ENCODE measurements at regions not wholly inside any gene's neighbourhood (a gene's known extent, or its start where the extent isn't known, plus 50 kb on each side); places are given as distances from the start of the nearest gene placed in this dataset.

- DNase-seq: no peak
Observed at GRCh38 chr2:145652571-145653545, 1132.9 kb upstream of the ZEB2 start.

DNA sequence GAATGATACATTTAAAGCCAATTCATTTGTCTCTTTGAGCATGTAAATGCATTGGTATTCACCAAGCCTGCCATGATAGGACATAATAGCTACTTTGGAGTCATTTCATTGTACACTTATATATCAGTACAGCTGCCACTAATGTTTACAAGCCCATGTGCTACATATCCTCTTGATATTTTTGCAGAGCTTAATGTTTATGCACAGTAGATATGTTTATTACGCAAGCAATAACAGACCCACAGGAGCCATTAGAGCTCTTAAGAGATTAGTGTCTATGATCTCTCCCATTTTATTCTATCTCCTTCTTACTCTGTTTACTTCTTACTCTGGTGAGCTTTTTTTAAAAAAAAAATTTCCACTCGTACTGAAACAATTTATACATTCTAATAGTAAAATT lies 1132.1 kb upstream of the ZEB2 start:
- no peak for DNase-seq

GRCh38 chr2:145650226-145650625 lies 1130.3 kb upstream of the ZEB2 start:
- no peak for DNase-seq

DNA sequence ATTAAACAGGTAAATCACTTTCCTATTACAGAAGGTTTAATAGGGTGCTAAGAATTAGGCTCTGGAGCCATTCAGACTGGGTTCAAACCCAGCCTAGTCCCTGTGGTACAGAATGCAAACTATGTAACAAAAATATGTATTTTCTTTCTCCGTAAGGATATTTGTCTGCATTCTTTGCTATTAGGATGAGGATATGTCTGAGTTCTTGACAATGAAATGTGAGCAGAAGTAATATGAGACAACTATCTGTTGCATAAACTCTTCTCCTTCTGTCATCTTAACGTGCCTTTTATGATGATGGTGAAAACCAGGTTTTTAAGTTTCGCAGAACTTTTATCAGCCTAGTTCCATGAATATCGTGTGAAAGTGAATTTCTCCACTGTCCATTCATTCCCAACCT lies 1129.1 kb upstream of the ZEB2 start:
- DNase-seq: no peak

DNA sequence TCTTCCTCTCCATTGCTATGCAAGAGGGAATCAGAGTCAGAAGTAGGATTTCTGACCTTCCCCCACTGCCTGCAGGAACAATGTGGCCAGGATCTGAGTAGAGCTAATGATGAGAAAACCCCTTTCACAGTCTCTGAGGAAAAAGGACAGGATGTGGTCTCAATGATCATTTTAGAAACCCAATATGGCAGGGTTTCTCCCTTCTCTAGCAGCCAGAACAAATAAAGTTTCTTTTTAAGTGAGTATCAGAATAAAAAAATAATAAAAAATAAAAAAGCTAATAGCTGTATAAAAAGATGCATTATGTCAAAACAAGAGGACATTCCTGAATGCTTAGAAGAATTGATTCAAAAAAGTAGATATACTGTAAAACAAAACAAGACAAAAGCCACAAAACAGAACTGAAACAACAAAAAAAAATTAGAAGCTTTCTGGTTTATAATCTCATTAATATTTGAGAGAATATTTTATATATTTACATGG lies 1124.9 kb upstream of the ZEB2 start:
- DNase-seq: no peak

GRCh38 chr2:145638675-145639074 lies 1118.8 kb upstream of the ZEB2 start:
- no peak for DNase-seq

GRCh38 chr2:145635706-145636427 lies 1115.9 kb upstream of the ZEB2 start:
- no peak for DNase-seq

GRCh38 chr2:145631561-145631960 lies 1111.6 kb upstream of the ZEB2 start:
- no peak for DNase-seq

GRCh38 chr2:145626301-145626700 lies 1106.4 kb upstream of the ZEB2 start:
- DNase-seq: no peak

DNA sequence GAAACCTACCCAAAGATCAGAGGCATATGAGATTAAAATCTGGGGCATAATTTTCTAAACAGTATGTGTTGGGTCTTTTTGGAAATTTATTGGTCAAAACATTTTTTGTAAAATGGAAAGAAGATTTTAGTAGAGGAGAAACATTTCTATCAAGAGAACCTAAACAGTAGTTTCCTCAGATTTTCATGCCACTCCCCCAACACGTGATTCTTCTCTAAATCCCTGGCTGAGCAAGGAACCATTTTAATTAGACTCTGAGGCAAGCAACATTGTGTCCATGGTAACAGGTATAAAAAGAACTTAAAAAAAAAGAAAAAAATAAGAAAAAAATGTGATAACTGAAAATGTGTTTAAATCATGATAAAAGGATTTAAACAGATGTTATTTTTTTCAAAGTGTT lies 1105.2 kb upstream of the ZEB2 start:
- no peak for DNase-seq

GRCh38 chr2:145623136-145623535 lies 1103.2 kb upstream of the ZEB2 start:
- DNase-seq: no peak

GRCh38 chr2:145622285-145622684 lies 1102.4 kb upstream of the ZEB2 start:
- no peak for DNase-seq

GRCh38 chr2:145617906-145618305 lies 1098.0 kb upstream of the ZEB2 start:
- DNase-seq: no peak

DNA sequence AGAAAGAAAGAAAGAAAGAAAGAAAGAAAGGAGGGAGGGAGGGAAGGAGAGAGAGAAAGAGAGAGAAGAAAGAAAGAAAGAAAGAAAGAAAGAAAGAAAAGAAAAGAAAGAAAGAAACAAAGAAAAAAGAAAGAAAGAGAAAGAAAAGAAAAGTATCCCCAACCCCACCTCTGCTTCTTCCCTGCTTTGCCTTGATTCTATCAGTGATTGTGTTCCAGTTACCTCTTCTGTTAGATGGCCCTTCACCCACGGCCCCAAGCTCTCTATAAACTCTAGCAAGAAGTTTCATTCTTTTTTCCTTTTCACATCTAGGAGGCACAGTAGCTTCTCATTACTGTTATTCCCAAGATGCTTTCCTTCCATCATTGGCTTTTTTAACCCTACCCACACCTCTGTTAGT lies 1097.5 kb upstream of the ZEB2 start:
- no peak for DNase-seq

DNA sequence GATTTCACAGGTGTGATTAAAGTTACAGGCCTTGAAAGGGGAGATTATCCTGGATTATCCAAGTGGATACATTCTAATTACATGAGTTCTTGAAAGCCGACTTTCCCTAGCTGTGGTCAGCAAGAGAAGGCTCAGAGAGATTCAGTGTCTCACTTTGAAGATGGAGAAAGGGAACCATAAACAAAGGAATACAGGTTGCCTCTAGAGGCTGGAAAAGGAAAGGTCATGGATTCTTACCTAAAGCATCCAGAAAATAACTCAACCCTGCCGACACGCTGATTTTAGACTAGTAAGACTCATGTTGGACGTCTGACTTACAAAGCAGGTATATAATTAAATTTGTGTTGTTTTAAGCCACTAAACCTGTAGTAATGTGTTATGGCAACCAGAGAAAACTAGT lies 1095.7 kb upstream of the ZEB2 start:
- no peak for DNase-seq

- DNase-seq: no peak
Observed at GRCh38 chr2:145609951-145610350, 1090.0 kb upstream of the ZEB2 start.

GRCh38 chr2:145601361-145601925 lies 1081.5 kb upstream of the ZEB2 start:
- DNase-seq: no peak

- no peak for DNase-seq
Observed at GRCh38 chr2:145600811-145601210, 1080.9 kb upstream of the ZEB2 start.

DNA sequence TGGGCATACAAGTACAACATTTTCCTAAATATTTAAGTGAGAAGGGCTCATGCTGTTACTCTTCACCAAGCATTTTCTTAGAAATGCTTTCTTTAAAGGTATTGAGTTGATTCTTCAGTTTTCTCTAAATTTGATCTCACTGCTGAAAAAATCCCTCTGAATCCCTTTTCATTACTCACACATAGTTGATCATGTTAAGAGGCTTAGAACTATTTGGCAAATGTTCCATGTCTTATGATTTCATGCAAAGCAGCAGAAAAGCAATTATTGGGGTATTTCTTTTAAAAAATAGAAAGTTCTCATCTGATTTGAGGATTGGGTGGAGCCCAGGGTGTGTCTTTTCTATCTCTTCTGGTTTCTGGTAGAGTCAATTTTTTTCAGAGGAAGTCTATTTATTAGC lies 1079.8 kb upstream of the ZEB2 start:
- no peak for DNase-seq

- no peak for DNase-seq
Observed at GRCh38 chr2:145598434-145598833, 1078.5 kb upstream of the ZEB2 start.

- DNase-seq: no peak
Observed at GRCh38 chr2:145597809-145598208, 1077.9 kb upstream of the ZEB2 start.

DNA sequence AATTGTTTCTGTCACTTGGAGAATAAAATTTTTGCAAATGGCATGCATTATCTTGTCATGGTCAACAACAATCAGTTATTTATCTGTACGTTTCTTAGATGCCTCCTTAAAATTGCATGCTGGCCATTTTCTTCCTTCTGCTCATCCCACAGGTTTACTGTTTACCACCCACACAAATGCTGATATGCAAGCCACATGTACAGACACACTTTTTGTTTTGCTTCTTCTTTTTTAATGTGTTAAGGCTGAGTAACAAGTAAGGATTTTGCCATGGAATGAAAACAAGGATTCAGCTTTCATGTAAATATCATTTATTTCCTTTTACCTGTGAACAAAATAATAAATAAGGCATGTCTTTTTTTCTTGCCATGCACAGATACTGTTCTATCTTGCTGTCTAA lies 1077.1 kb upstream of the ZEB2 start:
- no peak for DNase-seq

DNA sequence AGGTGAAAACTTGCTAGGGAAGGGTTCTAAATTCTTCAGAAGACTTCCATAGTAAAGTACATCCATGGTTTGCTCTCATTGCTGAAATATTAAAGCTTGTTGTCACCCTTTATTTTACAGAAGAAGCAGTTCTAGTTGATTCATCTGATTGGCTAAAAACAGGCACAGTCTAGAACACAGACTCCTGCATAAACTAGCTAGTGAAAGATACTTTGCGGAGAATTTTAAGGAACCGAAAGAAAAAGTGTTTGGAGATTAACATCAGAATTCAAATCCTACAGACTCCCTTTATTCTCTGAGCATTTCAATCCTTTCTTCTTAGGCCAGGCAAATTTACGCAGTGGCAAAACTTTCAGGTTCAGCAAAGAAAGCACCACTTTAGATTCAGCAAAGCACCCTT lies 1076.5 kb upstream of the ZEB2 start:
- no peak for DNase-seq

GRCh38 chr2:145595296-145595695 lies 1075.4 kb upstream of the ZEB2 start:
- no peak for DNase-seq
